Dermis blood vessel endothelial cell (primary cell): ENCODE measurements at regions not wholly inside any gene's neighbourhood (a gene's known extent, or its start where the extent isn't known, plus 50 kb on each side); places are given as distances from the start of the nearest gene placed in this dataset.
"Not testable (repeated sequence)": the region's sequence is repeated elsewhere in the genome, so short reads cannot be mapped to it uniquely, and the experiment has no call there.

Experiments used
- DNase-seq: peaks from one replicate; pipeline ENCODE4 v3.0.0; 2010

DNA sequence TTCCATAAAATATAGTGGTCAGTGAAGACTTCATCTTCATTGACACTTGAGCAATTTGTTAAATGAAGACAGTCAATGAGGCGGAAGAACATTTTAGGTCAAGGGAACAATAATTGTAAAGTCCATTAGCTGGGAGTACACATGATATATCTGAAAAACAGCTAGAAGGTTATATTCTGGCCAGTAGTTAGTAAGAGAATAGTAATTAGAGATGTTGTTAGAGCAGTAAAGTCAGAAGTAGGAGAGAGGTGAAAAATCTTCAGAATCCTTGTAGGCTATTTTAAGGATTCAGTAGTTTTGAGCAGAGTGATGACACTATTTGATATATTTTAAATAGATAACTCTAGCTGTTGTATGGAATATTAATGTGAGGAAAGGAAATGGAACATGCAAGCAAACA is 915.6 kb upstream of the NEGR1 start:
- no peak for DNase-seq

DNA sequence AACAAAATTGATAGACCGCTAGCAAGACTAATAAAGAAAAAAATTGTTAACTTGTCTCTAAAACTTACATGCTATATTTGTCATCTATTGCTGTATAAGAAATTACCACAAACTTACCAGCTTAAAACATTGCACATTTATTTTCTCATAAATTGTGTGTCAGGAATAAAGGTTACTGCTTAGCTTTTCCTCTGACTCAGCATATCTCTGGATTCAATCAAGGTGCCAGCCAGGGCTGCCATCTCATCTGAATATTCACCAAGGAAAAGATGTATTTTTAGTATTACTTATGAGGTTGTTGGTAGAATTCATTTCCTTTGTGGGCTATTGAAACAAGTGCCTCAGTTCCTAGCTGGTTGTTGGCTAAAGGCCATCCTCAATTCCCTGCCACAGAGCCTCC is 912.6 kb upstream of the NEGR1 start:
- DNase-seq: no peak

DNA sequence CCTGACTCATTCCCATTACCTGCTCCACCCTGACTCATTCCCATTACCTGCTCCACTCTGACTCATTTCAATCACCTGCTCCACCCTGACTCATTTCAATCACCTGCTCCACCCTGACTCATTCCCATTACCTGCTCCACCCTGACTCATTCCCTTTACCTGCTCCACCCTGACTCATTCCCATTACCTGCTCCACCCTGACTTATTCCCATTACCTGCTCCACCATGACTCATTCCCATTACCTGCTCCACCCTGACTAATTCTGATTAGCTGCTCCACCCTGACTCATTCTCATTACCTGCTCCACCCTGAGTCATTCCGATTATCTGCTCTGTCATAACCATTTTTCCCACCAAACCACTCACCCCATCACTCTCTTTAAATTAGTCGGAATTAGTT is 901.2 kb upstream of the NEGR1 start:
- DNase-seq: not testable (repeated sequence)

DNA sequence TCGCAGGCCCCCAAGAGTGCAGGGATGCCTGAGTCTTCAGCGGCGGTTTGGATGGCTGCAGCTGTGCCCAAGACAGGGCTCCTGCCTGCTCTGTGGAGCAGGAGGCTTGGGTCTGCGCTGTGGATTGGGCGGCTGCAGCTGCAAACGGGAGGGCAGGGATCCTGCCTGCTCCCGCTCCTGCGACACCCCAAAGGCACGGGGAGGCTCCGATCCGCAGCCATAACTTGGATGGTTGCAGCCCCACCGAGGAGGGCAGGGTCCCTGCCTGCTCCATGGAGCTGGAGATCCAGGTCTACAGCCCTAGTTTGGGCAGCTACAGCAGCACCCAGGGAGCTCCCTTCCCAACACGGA is 898.8 kb upstream of the NEGR1 start:
- DNase-seq: no peak

DNA sequence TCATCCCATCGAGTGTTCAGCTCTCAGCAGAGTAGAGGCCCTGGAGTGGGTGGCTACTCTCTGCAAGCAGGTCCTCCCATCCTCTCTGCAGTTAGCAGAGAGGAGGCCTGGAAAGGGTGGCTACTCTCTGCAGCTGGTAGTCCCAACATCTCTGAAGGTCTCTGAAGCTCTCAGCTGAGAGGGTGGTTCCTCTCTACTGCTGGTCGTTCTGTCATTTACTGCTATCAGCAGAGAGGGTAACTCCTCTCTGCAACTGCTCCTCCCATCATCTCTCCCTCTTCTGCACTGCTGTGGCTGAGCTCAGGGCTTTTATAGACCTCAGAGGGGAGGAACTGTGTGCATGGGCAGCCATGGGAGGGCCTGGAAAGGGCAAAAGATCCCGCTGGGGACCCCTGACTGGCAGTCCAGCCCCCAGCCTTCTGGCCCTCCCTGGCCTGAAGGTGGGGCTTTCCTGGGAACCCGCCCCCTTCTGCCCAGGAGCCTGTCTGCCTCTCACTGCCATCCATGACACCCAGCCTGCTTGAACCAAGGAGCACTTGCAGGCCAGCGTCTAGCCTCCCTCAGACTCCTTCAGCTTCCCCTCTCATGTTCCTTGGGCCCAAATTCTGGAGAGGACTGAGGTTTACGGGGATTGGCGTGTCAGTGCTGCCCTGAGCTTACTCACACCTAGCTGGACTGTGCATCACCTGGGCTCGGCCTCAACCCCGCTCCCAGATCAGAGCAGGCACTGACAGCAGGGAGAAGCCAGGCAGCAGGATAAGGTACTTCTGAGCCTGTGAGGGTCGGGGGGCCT is 898.3 kb upstream of the NEGR1 start:
- no peak for DNase-seq

DNA sequence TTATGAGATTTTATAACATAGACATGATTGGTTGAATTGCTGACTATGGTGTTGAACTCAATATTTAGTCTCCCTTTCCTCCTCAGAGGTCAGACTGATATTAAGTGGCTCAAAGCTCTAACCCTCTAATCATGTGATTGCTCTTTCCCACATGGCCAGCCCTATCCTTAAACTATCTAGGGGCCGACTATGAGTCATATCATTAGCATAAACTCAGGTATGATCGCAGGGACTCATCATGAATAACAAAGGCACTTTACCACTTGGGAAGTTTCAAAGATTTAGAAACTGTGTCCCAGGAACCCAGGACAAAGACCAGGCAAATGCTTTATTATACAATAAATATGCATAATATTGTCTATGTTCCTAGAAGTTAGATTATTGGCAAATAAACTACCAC is 894.6 kb upstream of the NEGR1 start:
- DNase-seq: no peak

DNA sequence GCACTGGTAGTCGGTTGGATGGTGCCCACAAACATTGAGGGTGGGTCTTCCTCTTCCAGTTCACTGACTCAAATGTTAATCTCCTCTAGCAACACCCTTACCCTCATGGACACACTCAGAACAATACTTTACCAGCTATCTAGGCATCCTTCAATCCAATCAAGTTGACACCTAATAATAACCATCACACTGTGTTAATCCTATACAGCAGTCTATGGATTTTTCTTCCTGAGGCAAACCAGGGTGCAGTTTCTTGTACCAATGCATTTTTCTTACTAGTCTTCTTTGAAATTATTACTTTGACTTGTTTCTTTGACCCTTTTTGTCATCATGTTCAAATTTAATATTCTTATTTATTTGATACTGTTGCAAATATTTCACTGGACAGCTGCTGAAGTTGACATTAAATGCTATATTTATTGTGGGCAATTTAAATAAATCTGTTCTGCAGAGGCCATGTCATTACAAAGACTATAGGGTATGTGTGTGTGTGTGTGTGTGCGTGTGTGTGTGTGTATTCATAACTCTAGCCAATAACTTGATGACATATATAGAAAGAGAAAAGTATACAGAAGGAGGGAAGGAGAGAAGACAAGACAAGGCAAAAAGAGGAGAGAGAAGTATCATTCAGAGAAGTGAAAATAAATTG is 884.8 kb upstream of the NEGR1 start:
- no peak for DNase-seq

DNA sequence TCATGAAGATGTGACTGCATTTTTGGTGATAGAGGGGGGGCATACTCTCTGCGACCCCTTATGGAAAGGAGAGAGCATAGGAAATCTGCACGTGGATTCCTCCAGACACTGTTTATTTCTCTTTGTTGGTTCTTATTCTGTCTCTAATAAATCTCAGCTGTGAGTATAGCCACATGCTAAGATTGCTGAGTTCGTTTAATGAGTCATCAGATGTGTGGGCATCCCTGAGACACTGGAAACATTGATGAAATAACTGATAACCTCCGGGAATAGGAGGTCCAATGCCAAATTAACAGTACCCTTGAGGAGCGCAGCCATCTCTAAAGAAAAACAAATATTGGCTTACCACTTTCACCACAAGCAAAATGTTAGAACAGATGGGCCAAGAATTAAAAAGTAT is 880.2 kb upstream of the NEGR1 start:
- no peak for DNase-seq

DNA sequence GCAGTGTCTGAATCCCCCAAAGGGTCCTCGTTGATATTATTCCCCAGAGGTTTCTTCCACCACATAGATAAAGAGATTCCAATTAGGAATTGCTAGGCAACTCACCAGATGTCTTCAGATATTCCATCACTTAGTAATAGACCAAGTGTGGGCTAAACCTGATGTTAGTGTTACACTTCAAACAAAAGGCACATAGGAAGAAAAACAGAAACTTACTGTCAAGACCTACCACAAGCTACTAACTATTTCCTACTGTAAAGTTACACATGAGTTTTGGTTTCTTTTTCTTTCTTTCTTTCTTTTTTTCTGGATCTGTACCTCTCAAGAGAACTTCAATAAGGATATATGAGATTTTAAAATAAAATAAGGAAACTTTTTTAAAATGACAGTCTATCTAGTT is 879.1 kb upstream of the NEGR1 start:
- no peak for DNase-seq

DNA sequence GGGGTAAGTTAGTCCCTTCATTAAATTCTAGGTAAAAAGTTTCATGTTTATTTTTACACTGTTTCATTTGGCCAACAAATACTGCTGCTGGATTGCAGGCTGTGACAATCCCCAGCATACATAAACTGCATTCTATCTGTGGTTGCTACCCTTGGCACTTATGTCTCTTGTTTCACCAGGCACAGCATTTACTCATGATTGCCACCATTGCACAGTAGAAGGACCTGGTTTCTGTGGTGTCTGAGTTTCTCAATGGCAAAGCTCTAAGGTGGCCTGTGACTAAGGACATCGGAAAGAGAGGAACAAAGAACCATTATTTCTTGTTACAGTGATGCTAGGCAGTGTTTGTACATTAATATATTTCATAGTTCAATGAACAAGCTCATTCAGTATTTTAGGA is 878.4 kb upstream of the NEGR1 start:
- no peak for DNase-seq

DNA sequence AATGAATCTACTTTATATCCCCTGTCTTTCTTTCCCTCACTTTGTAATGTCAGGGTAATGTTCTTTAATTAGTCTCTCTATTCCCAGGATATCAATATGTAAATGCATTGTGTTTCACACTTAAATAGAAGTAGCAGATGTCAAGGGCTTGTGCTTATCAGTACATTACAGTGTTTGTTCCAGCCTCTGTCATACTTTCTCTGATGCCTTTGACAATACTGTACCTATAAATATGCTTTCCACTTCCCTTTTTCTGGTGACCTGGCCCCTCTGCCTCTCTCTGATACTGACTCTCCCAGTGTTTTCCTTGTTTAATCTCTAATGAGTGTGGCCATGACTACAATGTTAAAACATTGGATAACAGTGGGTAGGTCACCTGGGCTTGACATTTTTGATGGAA is 862.0 kb upstream of the NEGR1 start:
- DNase-seq: no peak

DNA sequence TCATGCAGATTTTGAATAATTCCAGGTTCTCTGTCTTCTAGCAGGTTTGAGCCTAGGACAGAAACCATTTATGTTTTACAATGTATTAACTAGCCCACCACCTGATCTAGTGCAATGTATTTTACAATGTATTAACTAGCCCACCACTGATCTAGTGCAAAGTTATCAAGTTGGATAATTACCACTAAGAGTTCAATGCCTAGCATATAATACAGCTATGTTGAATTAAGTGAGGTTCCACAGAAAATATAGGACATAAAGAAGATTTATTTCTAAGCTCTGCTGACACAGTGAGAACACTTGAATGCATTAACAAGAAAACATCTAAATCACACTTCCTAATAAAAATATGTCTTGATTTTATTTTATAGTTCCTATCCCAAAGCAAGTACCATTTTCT is 854.6 kb upstream of the NEGR1 start:
- no peak for DNase-seq

DNA sequence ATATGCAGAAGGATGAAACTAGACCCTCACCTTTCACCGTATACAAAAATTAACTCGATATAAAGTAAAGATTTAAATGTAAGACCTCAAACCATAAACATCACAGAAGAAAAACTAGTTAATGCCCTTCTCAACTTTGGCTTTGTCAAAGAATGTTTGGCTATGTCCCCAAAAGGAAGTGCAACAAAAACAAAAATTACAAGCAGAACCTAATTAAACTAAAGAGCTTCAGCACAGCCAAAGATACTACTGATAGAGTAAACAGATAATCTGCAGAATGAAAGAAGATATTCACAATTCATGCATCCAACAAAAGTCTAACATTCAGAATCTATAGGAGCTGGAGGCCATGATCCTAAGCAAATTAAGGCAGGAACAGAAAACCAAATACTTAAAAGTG is 824.6 kb upstream of the NEGR1 start:
- no peak for DNase-seq

DNA sequence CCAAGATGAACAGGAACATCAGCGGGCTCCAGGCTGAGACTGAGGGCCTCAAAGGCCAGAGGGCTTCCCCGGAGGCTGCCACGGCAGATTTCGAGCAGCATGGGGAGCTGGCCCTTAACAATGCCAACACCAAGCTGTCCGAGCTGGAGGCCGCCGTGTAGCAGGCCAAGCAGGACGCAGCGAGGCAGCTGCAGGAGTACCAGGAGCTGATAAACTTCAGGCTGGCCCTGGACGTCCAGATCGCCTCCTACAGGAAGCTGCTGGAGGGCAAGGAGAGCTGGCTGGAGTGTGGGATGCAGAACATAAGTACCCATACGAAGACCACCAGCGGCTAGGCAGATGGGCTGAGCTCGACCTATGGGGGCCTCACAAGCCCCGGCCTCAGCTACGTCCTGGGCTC is 823.4 kb upstream of the NEGR1 start:
- no peak for DNase-seq

DNA sequence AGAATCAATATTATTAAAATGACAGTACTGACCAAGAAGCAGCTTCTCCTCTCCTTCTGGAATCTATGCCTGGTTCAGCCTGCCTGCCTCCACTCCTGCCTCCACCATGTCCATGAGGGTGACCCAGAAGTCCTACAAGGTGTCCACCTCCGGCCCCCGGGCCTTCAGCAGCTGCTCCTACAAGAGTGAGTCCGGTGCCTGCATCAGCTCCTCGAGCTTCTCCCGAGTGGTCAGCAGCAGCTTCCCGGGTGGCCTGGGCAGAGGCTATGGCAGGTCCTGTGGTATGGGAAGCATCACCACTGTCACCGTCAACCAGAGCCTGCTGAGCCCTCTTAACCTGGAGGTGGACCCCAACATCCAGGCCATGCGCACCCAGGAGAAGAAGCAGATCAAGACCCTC is 822.4 kb upstream of the NEGR1 start:
- DNase-seq: no peak

DNA sequence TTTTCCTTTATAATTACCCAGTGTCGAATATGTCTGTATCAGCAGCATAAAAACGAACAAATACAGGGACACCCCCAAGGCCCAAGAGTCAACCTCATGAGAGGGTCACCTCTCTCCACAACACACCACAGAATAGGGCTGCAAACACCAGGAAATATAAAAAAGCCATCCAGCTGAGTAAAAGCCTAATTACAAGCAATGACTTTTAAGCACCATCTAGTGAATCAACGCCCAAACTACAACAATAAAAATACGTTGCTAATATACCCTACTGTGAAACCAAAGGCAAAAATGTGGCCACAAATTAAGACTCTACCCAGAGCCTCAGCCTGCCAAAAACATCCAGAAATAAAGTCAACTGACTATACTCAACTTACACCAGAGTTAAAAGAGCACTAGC is 817.9 kb upstream of the NEGR1 start:
- DNase-seq: no peak

DNA sequence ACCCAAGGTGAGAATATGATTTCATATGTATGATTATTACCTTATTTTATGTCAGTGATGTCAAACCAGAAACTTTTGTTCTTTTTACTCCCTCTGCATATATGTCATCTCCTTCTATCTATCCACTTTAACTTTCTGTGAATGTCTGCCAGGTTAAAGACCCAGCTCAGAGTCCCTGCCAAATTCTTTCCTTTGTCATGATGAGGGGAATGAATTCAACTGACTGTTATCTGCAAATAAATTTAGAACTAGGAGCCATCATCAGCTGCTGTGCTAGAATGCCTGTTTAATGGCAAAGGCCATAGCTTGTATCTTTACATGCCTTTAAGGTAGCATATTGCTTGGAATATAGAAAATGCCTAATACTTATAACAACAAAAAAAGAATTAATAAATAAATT is 815.6 kb upstream of the NEGR1 start:
- DNase-seq: no peak

DNA sequence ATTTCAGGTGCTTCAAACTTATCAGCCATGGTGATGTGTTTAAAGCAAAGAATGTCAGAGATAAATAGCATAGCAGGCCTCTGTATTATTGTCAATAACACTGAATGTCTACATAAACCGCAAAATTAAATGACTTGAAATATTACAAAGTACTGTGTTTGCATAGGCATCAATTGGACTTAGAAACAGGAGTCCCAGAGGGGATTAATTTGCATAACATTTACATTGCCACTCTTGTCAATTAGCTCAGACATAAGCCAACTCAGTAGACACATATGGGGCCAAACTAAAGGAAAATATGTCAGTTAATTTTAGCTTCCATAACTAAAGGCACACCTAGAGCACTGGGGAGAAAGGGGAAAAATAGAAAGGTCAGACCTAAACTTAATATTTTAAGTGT is 814.5 kb upstream of the NEGR1 start:
- no peak for DNase-seq

DNA sequence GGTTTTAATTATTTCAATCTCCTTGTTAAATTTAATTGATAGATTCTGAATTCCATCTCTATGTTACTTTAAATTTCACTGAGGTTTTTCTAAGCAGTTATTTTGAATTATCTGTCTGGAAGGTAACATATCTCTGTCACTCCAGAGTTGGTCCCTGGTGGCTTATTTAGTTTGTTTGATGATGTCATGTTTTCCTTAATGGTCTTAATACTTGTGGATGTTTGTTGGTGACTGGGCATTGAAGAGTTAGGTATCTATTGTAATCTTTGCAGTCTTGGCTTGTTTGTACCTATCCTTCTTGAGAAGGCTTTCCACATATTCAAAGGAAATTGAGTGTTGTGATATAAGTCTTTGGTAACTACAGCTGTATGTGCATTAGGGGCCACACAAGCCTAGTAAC is 810.0 kb upstream of the NEGR1 start:
- DNase-seq: no peak

DNA sequence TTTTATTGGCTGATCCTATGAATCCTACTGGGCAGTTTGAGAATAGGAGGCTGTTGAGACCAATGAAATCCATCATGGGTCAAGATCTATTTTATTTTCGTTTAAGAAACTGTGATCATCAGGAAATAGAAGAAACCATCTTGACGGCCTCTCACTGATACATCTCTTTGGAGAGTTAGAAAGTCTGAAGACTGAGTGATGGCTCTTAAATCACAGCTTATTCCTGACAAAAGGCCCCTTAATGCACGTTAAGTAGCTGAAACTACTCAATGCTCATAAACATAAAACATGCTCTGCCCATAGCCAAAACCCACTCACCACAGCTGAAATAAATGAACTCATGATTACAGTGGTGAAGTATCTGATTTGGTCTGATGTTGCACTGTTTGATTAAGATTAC is 784.5 kb upstream of the NEGR1 start:
- DNase-seq: no peak

DNA sequence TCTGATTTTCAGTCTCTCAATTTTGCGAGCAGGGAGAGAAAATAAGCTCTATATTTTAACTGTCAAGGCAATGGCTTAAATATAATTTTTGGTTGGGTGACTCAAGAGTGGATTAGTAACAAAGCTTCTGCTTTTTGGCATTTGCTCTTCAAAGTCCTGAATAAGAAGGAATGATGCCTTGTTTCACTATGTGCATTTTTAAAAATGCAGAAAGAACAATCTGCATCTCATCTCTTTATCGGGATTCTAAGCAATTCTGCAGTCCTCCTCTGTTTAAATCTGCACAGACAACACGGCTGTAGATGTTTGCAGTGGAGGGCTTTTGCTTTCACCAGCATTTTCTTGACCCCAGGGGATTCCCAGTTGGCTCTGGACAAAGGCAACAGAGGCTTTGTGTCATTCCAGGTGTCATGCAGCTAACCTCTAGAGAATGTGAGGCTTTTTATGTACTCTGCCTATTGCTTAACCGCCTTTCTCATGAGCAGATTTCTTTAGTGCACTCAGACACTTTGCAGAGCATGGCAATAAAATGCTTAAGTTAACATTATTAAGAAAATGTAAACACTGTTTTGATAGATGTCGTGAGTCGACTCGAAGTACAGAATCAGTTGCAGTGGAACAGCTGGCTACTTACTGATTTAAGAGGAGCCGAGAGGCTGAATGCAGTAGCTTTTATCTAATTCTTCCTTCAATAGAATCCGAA is 783.2 kb upstream of the NEGR1 start:
- no peak for DNase-seq

DNA sequence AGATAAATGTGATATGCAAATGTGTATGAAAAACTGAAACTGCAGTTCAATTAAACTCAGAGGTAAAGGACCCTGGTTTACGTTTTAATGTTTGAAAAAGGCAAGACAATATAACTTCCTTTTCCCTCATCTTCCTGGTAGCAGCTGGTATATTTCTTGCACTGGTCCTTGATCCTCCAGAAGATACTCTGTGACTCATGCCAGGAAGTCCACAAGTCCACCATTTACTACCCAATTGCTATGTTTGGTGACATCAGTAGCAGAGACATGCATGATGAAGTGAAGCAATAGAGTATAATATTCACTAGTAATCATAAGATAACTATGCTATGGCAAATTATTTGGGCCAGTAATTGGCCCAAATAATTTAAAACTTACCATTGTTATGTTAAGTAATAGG is 774.5 kb upstream of the NEGR1 start:
- no peak for DNase-seq

DNA sequence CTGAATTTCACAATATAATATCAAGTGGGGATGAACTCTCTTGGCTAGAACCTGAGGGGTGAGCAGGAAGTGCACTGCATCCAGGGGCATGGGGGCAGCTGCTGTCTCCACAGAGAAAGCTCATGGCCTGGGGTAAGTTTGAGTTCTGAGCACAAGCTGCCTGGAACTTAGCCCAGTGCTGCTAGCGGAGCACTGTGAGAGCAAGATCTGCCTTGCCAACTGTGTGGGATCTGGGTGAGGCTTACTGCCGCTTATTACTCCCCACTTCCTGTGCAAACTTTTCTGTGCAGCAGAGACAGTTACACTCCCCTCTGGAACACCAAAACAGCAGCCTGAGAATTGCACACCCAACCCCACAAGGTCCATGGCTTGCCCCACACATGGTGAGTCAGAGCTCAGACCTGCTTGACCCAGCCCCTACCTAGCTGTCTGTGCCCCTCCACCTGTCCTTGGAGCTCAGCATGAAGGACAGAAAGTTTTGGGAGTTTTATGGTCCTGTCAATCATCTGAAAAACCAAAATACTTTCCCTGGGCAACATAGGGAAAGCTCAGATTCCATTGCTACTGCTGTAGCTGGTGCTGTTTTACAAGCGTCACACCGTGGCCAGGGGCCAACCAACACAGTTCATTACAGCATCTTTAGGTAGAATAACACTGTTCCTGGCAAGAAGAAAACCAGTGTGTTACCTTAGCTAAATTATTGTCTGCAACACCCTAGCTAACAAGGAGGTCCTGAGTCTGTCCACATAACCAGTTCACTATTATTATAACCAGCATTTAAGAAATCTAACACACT is 762.1 kb upstream of the NEGR1 start:
- DNase-seq: no peak
